ENCODE measurements at regions not wholly inside any gene's neighbourhood (a gene's known extent, or its start where the extent isn't known, plus 50 kb on each side); places are given as distances from the start of the nearest gene placed in this dataset.
A peak's percentile ranks its signal among the peaks of the same experiment; 100 is the strongest.

- H3K4me1 ChIP-seq = peaks cover 58% of the 10 kb centered on the region
- TF ChIP-seq CTCF (IDR thresholded peaks at IDR 0.05) = no peak
- no peak for TF ChIP-seq EZH2 (IDR thresholded peaks at IDR 0.05)
- TF ChIP-seq EZH2phosphoT487 (IDR thresholded peaks at IDR 0.05) = no peak
- H3K9me3 Mint-ChIP-seq = no peaks in the 10 kb centered on the region
- H3K36me3 ChIP-seq = no peaks in the 10 kb centered on the region
- H3K79me2 ChIP-seq (ENCODE audit: low read depth) = no peaks in the 10 kb centered on the region
- no peak overlapping the region for H3K4me3 ChIP-seq
- no peak overlapping the region for H3K4me3 Mint-ChIP-seq
- H2AFZ ChIP-seq (replicated peaks) = no peak overlapping the region
- H3F3A ChIP-seq (ENCODE audit: low read depth) = peaks cover 24% of the 10 kb centered on the region
- no peak overlapping the region for H3K27ac ChIP-seq
- H3K27me3 Mint-ChIP-seq (ENCODE audit: insufficient read depth, low read depth) = no peaks in the 10 kb centered on the region
- no peaks in the 10 kb centered on the region for H3K9me3 ChIP-seq (ENCODE audit: low read depth)
- no peak overlapping the region for H3K9ac ChIP-seq
- H4K20me1 ChIP-seq (ENCODE audit: low read depth) = no peaks in the 10 kb centered on the region
- H3K36me3 Mint-ChIP-seq = no peaks in the 10 kb centered on the region
- DNase-seq (ENCODE audit: low spot score) = no peak
- no peaks in the 10 kb centered on the region for H3K27me3 ChIP-seq
- H3K4me2 ChIP-seq = no peak overlapping the region
- H3K27ac Mint-ChIP-seq = no peak overlapping the region
- peaks cover 39% of the 10 kb centered on the region for H3K4me1 Mint-ChIP-seq
These were observed 135.3 kb upstream of the TMTC4 start for GRCh38 chr13:100809856-100810255.

GRCh38 chr13:100809129-100809390 lies 134.5 kb upstream of the TMTC4 start:
- H3K36me3 Mint-ChIP-seq = no peaks in the 10 kb centered on the region
- Histone ChIP-seq H2AFZ (replicated peaks) (no peak overlapping the region), H3K79me2 (ENCODE audit: low read depth) (no peaks in the 10 kb centered on the region), H3K36me3 (no peaks in the 10 kb centered on the region), H3K9ac (no peak overlapping the region), H3K27me3 (no peaks in the 10 kb centered on the region), H3F3A (ENCODE audit: low read depth) (peaks cover 24% of the 10 kb centered on the region), H3K4me2 (peak overlapping the region; percentile 73), H3K4me1 (peaks cover 58% of the 10 kb centered on the region), H3K9me3 (ENCODE audit: low read depth) (no peaks in the 10 kb centered on the region), H3K4me3 (peak overlapping the region; percentile 32), H3K27ac (peak overlapping the region; percentile 82), H4K20me1 (ENCODE audit: low read depth) (no peaks in the 10 kb centered on the region)
- H3K27me3 Mint-ChIP-seq (ENCODE audit: insufficient read depth, low read depth) = no peaks in the 10 kb centered on the region
- peaks cover 37% of the 10 kb centered on the region for H3K4me1 Mint-ChIP-seq
- H3K27ac Mint-ChIP-seq = no peak overlapping the region
- peak overlapping the region; percentile 1 for H3K4me3 Mint-ChIP-seq
- no peak for TF ChIP-seq EZH2phosphoT487 (IDR thresholded peaks at IDR 0.05)
- no peak for TF ChIP-seq CTCF (IDR thresholded peaks at IDR 0.05)
- no peak for TF ChIP-seq EZH2 (IDR thresholded peaks at IDR 0.05)
- DNase-seq (ENCODE audit: low spot score) = peak; percentile 74
- peaks cover 3% of the 10 kb centered on the region for H3K9me3 Mint-ChIP-seq

- Histone ChIP-seq H3K4me1 (peaks cover 58% of the 10 kb centered on the region), H3K4me2 (peak overlapping the region; percentile 73), H3F3A (ENCODE audit: low read depth) (peaks cover 24% of the 10 kb centered on the region), H4K20me1 (ENCODE audit: low read depth) (no peaks in the 10 kb centered on the region), H3K79me2 (ENCODE audit: low read depth) (no peaks in the 10 kb centered on the region), H3K27me3 (no peaks in the 10 kb centered on the region), H3K9ac (no peak overlapping the region), H2AFZ (replicated peaks) (no peak overlapping the region), H3K36me3 (no peaks in the 10 kb centered on the region), H3K9me3 (ENCODE audit: low read depth) (no peaks in the 10 kb centered on the region), H3K27ac (peak overlapping the region; percentile 82), H3K4me3 (peak overlapping the region; percentile 32)
- Mint-ChIP-seq H3K27me3 (ENCODE audit: insufficient read depth, low read depth) (no peaks in the 10 kb centered on the region), H3K4me1 (peaks cover 34% of the 10 kb centered on the region), H3K36me3 (no peaks in the 10 kb centered on the region), H3K27ac (peak overlapping the region; percentile 1), H3K9me3 (peaks cover 3% of the 10 kb centered on the region), H3K4me3 (no peak overlapping the region)
- peak; percentile 74 for DNase-seq (ENCODE audit: low spot score)
- TF ChIP-seq EZH2phosphoT487 (IDR thresholded peaks at IDR 0.05) (no peak), CTCF (IDR thresholded peaks at IDR 0.05) (no peak), EZH2 (IDR thresholded peaks at IDR 0.05) (no peak)
These were observed 133.9 kb upstream of the TMTC4 start for GRCh38 chr13:100808330-100809128.
